ENCODE measurements at regions not wholly inside any gene's neighbourhood (a gene's known extent, or its start where the extent isn't known, plus 50 kb on each side); places are given as distances from the start of the nearest gene placed in this dataset.

- Histone ChIP-seq H3K27ac (no peak overlapping the region), H3K9me3 (no peaks in the 10 kb centered on the region), H3K4me3 (no peak overlapping the region), H3K4me1 (no peaks in the 10 kb centered on the region), H3K36me3 (no peaks in the 10 kb centered on the region), H3K27me3 (no peaks in the 10 kb centered on the region)
- DNase-seq: no peak
- intact Hi-C loops (cut with DNase I): no loop called here
- WGBS, 2 donors: 90 to 92% methylated on average over 2 of the region's 2 CpGs
- no peak for TF ChIP-seq CTCF (IDR thresholded peaks at IDR 0.05)
- no peak for TF ChIP-seq POLR2AphosphoS5 (IDR thresholded peaks at IDR 0.05)
- no peak for TF ChIP-seq EP300 (IDR thresholded peaks at IDR 0.05)
- no peak for TF ChIP-seq POLR2A (IDR thresholded peaks at IDR 0.05)
Observed at GRCh38 chr11:30811226-30811755, 225.1 kb upstream of the MPPED2 start.

DNA sequence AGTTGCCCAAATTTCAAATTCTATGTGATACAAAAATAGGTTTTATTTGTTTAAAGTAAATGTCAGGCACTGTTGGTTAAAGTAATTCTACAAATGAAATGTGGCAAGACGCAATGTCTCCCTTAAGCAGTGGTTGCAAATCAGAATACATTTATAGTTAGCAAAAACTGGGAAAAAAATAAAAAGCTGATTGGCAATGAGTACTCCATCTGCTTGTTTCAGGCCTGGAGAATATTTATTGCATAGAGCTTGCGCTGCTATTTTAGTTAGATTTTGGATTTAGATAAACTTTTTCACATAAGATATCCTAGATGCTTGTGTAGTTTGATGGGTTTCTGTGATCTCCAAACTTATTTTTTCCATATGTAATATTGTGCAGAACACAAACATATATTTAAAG is 224.0 kb upstream of the MPPED2 start:
- WGBS, 2 donors: 96 to 97% methylated on average over 2 of the region's 2 CpGs
- no peak for DNase-seq
- H3K27me3 ChIP-seq: no peaks in the 10 kb centered on the region
- no peaks in the 10 kb centered on the region for H3K36me3 ChIP-seq
- H3K9me3 ChIP-seq: no peaks in the 10 kb centered on the region
- H3K27ac ChIP-seq: no peak overlapping the region
- no peak overlapping the region for H3K4me3 ChIP-seq
- H3K4me1 ChIP-seq: no peaks in the 10 kb centered on the region
- intact Hi-C loops (cut with DNase I): no loop called here
- no peak for TF ChIP-seq POLR2AphosphoS5 (IDR thresholded peaks at IDR 0.05)
- no peak for TF ChIP-seq POLR2A (IDR thresholded peaks at IDR 0.05)
- no peak for TF ChIP-seq EP300 (IDR thresholded peaks at IDR 0.05)
- TF ChIP-seq CTCF (IDR thresholded peaks at IDR 0.05): no peak

DNA sequence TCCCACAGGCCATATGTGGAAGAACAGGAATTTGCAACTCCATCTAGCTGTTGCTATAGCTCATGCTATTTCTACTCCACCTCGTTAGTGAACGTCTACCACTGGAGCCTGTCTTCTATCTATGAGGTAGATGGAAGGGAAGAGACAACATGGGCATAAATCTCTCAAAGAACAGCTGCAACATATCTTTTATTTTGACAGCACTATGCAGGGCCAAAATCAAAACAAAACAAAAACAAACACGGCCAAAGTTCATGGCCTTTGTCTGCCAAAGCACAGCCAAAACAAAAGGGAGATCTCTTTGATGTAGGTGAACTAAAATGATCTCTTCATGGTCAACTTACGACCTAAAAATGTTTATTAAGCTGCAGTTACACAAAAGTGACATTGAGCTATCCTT is 215.2 kb upstream of the MPPED2 start:
- no peaks in the 10 kb centered on the region for H3K4me1 ChIP-seq
- no peaks in the 10 kb centered on the region for H3K9me3 ChIP-seq
- 17 to 40% methylated on average over 4 of the region's 4 CpGs for WGBS, 2 donors
- H3K36me3 ChIP-seq: no peaks in the 10 kb centered on the region
- no peak overlapping the region for H3K4me3 ChIP-seq
- TF ChIP-seq POLR2AphosphoS5 (IDR thresholded peaks at IDR 0.05) (no peak), CTCF (IDR thresholded peaks at IDR 0.05) (no peak), POLR2A (IDR thresholded peaks at IDR 0.05) (no peak), EP300 (IDR thresholded peaks at IDR 0.05) (no peak)
- no peaks in the 10 kb centered on the region for H3K27me3 ChIP-seq
- H3K27ac ChIP-seq: no peak overlapping the region
- intact Hi-C loops (cut with DNase I): no loop called here
- DNase-seq: no peak

GRCh38 chr11:30800904-30801303 is 214.8 kb upstream of the MPPED2 start:
- H3K27me3 ChIP-seq: no peaks in the 10 kb centered on the region
- H3K4me1 ChIP-seq: no peaks in the 10 kb centered on the region
- H3K36me3 ChIP-seq: no peaks in the 10 kb centered on the region
- intact Hi-C loops (cut with DNase I): no loop called here
- H3K9me3 ChIP-seq: no peaks in the 10 kb centered on the region
- no peak for DNase-seq
- no peak for TF ChIP-seq EP300 (IDR thresholded peaks at IDR 0.05)
- no peak for TF ChIP-seq POLR2A (IDR thresholded peaks at IDR 0.05)
- TF ChIP-seq POLR2AphosphoS5 (IDR thresholded peaks at IDR 0.05): no peak
- TF ChIP-seq CTCF (IDR thresholded peaks at IDR 0.05): no peak
- no peak overlapping the region for H3K27ac ChIP-seq
- H3K4me3 ChIP-seq: no peak overlapping the region

GRCh38 chr11:30798547-30799236 is 212.5 kb upstream of the MPPED2 start:
- intact Hi-C loops (cut with DNase I): no loop called here
- WGBS, 2 donors: 16 to 67% methylated on average over 3 of the region's 3 CpGs

More at GRCh38 chr11:30798547-30799236, 212.5 kb upstream of the MPPED2 start:
- no peak overlapping the region for H3K27ac ChIP-seq
- H3K4me3 ChIP-seq: no peak overlapping the region
- no peaks in the 10 kb centered on the region for H3K36me3 ChIP-seq
- H3K4me1 ChIP-seq: no peaks in the 10 kb centered on the region
- no peak for TF ChIP-seq EP300 (IDR thresholded peaks at IDR 0.05)
- no peak for TF ChIP-seq POLR2AphosphoS5 (IDR thresholded peaks at IDR 0.05)
- no peak for TF ChIP-seq CTCF (IDR thresholded peaks at IDR 0.05)
- TF ChIP-seq POLR2A (IDR thresholded peaks at IDR 0.05): no peak
- no peaks in the 10 kb centered on the region for H3K9me3 ChIP-seq
- DNase-seq: no peak
- no peaks in the 10 kb centered on the region for H3K27me3 ChIP-seq
